Right lobe of liver (tissue), 4 donors: ENCODE measurements at regions not wholly inside any gene's neighbourhood (a gene's known extent, or its start where the extent isn't known, plus 50 kb on each side); places are given as distances from the start of the nearest gene placed in this dataset.

Source experiments
- CTCF ChIP-seq, 4 donors: fragments of 200-600 bp in 3 of 4; fragments of 450-650 bp in 1 of 4; IDR thresholded peaks; one replicate each; pipeline versions ENCODE4 v1.5.1 to v1.8.0; 2016 to 2022; ENCODE audit warnings: antibody characterized with exemption in 4 of 4, mild to moderate bottlenecking in 2 of 4
- POLR2A ChIP-seq: fragments of 450-650 bp; IDR thresholded peaks from one replicate; pipeline ENCODE4 v1.6.1; 2017; ENCODE audit warnings: antibody characterized with exemption, mild to moderate bottlenecking
- donor health status: DM: no; HTN: no; CAD: no.
- donor health status: DM: no; HTN: no; CAD: no.
- donor health status: DM: no; HTN: yes; CAD: no.

GRCh38 chr2:150900913-150901312 lies 360.8 kb downstream of the RBM43 start:
- no peak for TF ChIP-seq CTCF (IDR thresholded peaks at IDR 0.05)
- TF ChIP-seq POLR2A: no peak
